ENCODE measurements at regions not wholly inside any gene's neighbourhood (a gene's known extent, or its start where the extent isn't known, plus 50 kb on each side); places are given as distances from the start of the nearest gene placed in this dataset.

- ChIA-PET RAD21 (ENCODE audit: unreplicated experiment) (no interaction called here), SMC1A (ENCODE audit: uncharacterized antibody, unreplicated experiment) (interaction anchor here (1.1 kb wide), 1 partner anchor 11 kb away, joined by 4 read pairs; no protein-coding TSS in a partner anchor), POLR2A (no interaction called here), CTCF (interaction anchor here (0.5 to 5.1 kb wide), 3 partner anchors 11 to 645 kb away, joined by 3 to 32 read pairs (median 3); no protein-coding TSS in a partner anchor)
- in situ Hi-C loops (cut with MboI) (no loop called here), intact Hi-C loops (cut with micrococcal nuclease; ENCODE audit: unreplicated experiment) (no loop called here)
- no peak overlapping the region for H2AFZ ChIP-seq (ENCODE audit: control insufficient read depth, low read depth, low read length)
- DNase-seq (ENCODE audit: low read depth, low spot score), result no peak
- no peak for FAIRE-seq
- WGBS (ENCODE audit: insufficient coverage, insufficient replicate concordance, low lambda C conversion rate, missing lambda C conversion rate), result 50% methylated on average over 2 of the region's 2 CpGs
- H3K9ac ChIP-seq (ENCODE audit: control insufficient read depth, insufficient read depth, low read length), result no peak overlapping the region
- no peak for TF ChIP-seq NFXL1 (IDR thresholded peaks at IDR 0.05; ENCODE audit: borderline replicate concordance)
- no peak for TF ChIP-seq USF1 (IDR thresholded peaks at IDR 0.05; ENCODE audit: borderline replicate concordance, extremely low read length, insufficient read depth, low read depth, low read length)
- no peak for TF ChIP-seq TCF12 (IDR thresholded peaks at IDR 0.05; ENCODE audit: low read depth, low read length)
- TF ChIP-seq REST (IDR thresholded peaks at IDR 0.05; ENCODE audit: low read depth, low read length), result no peak
- no peak for TF ChIP-seq RELB (IDR thresholded peaks at IDR 0.05; ENCODE audit: low read depth)
- no peak for TF ChIP-seq ZNF622 (IDR thresholded peaks at IDR 0.05)
- TF ChIP-seq PAX8 (IDR thresholded peaks at IDR 0.05), result no peak
- TF ChIP-seq HSF1 (IDR thresholded peaks at IDR 0.05; ENCODE audit: low read depth, low read length), result no peak
- TF ChIP-seq POLR2AphosphoS2 (IDR thresholded peaks at IDR 0.05; ENCODE audit: low read depth, low read length), result no peak
- no peak for TF ChIP-seq CEBPB (IDR thresholded peaks at IDR 0.05; ENCODE audit: borderline replicate concordance in 1 of 2, low read depth in 2 of 2, low read length in 2 of 2)
- TF ChIP-seq NFYA (IDR thresholded peaks at IDR 0.05; ENCODE audit: borderline replicate concordance, low read depth, low read length), result no peak
- TF ChIP-seq WRNIP1 (IDR thresholded peaks at IDR 0.05; ENCODE audit: borderline replicate concordance, low read depth, low read length), result no peak
- no peak for TF ChIP-seq RBBP5 (conservative IDR thresholded peaks at IDR 0.05)
- TF ChIP-seq RELA (IDR thresholded peaks at IDR 0.05; ENCODE audit: borderline replicate concordance, partially characterized antibody), result no peak
- no peak overlapping the region for H3K4me3 ChIP-seq
- H3K79me2 ChIP-seq (ENCODE audit: control insufficient read depth, insufficient read depth, low read length), result no peaks in the 10 kb centered on the region
- H3K4me2 ChIP-seq (ENCODE audit: control insufficient read depth, insufficient read depth), result no peak overlapping the region
- H3K36me3 ChIP-seq (ENCODE audit: control insufficient read depth in 2 of 2, insufficient read depth in 2 of 2, low read length in 1 of 2), result no peaks in the 10 kb centered on the region
- no peak overlapping the region for H3K27ac ChIP-seq (ENCODE audit: control insufficient read depth, insufficient read depth)
- no peaks in the 10 kb centered on the region for H3K27me3 ChIP-seq (replicated peaks in 1 of 2; ENCODE audit: control insufficient read depth in 2 of 2, insufficient read depth in 2 of 2, low read length in 1 of 2)
- no TSS peak for BruUV-seq (replicated peaks)
- no peaks in the 10 kb centered on the region for H3K4me1 ChIP-seq (ENCODE audit: control insufficient read depth, insufficient read depth, low read length)
- no peaks in the 10 kb centered on the region for H3K9me3 ChIP-seq (replicated peaks; ENCODE audit: control insufficient read depth, insufficient read depth, low read length)
- no peak for ATAC-seq
- no peaks in the 10 kb centered on the region for H4K20me1 ChIP-seq (ENCODE audit: control insufficient read depth, insufficient read depth)
Observed at GRCh38 chr2:71934320-71934593, 213.4 kb downstream of the CYP26B1 start.

Measured in GM12878 (cell line).